ENCODE measurements at regions not wholly inside any gene's neighbourhood (a gene's known extent, or its start where the extent isn't known, plus 50 kb on each side); places are given as distances from the start of the nearest gene placed in this dataset.
"Not testable (repeated sequence)": the region's sequence is repeated elsewhere in the genome, so short reads cannot be mapped to it uniquely, and the experiment has no call there.

DNA sequence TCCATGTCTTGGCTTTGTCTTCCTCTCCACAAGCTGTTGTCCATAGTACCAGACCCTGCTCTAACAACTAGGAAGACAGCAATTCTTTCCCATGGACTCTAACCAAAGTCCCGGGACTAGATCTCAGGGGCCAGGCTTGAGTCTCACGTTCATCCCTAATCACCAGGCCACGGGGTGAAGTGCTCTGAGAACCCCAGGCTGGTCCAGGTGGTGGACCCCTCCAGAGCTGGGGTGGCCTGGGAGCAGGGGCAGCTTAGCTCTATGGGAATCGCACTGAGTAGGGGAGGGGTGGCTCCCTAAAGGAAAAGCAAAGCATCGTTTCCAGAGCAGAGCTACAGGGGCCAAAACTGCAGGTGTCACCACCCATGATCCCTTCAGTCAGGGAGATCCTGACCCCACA lies 150.9 kb downstream of the TPRA1 start:
- DNase-seq (ENCODE audit: low spot score) = no peak

- no peak for DNase-seq (ENCODE audit: low spot score)
These were observed 151.1 kb upstream of the PRR20G start for GRCh38 chr3:127438951-127439350.

- DNase-seq (ENCODE audit: low spot score) = no peak
These were observed 150.5 kb upstream of the PRR20G start for GRCh38 chr3:127438371-127438770.

GRCh38 chr3:127435299-127435698 lies 147.5 kb upstream of the PRR20G start:
- DNase-seq (ENCODE audit: low spot score) = not testable (repeated sequence)

GRCh38 chr3:127431066-127431465 lies 143.2 kb upstream of the PRR20G start:
- no peak for DNase-seq (ENCODE audit: low spot score)

- no peak for DNase-seq (ENCODE audit: low spot score)
These were observed 140.6 kb upstream of the PRR20G start for GRCh38 chr3:127428344-127428997.

DNA sequence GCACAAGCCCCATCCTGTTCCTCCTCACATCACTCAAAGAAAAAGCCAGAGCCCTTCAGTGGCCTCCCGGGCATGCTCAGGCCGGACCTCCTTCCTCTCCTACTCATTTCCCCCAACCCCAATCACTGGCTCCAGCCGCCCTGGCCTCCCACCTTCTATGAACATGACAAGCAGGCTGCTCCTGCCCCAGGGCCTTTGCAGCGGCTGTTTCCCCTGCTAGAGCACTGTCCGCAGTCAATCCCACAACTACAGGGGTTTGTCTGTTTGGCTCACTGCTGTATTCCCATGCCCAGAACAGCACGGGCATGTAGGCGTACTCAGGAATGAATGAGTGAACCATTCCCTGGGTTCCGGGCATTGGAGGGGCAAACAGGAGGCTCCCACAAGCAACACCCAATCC lies 139.8 kb upstream of the PRR20G start:
- no peak for DNase-seq (ENCODE audit: low spot score)

DNA sequence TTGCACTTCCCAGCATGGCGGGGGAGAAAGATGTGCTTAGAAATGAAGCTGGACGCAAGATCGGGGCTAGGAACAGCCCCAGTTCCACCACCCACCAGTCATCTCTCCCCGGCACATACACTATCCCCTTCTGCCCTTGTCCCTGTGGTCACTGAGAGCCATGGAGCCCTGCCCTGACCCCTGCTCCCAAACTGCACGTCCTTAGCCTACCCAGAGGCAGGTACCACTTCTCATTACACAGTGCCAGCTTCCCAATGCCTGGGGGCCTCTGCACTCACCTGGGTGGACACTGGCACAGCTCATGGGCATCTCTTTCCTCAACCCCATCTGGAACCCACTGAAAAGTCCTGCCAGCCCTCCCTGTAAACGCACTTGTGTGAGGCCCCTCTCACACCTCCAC lies 139.3 kb upstream of the PRR20G start:
- no peak for DNase-seq (ENCODE audit: low spot score)

GRCh38 chr3:127426444-127427153 lies 138.8 kb upstream of the PRR20G start:
- no peak for DNase-seq (ENCODE audit: low spot score)

DNA sequence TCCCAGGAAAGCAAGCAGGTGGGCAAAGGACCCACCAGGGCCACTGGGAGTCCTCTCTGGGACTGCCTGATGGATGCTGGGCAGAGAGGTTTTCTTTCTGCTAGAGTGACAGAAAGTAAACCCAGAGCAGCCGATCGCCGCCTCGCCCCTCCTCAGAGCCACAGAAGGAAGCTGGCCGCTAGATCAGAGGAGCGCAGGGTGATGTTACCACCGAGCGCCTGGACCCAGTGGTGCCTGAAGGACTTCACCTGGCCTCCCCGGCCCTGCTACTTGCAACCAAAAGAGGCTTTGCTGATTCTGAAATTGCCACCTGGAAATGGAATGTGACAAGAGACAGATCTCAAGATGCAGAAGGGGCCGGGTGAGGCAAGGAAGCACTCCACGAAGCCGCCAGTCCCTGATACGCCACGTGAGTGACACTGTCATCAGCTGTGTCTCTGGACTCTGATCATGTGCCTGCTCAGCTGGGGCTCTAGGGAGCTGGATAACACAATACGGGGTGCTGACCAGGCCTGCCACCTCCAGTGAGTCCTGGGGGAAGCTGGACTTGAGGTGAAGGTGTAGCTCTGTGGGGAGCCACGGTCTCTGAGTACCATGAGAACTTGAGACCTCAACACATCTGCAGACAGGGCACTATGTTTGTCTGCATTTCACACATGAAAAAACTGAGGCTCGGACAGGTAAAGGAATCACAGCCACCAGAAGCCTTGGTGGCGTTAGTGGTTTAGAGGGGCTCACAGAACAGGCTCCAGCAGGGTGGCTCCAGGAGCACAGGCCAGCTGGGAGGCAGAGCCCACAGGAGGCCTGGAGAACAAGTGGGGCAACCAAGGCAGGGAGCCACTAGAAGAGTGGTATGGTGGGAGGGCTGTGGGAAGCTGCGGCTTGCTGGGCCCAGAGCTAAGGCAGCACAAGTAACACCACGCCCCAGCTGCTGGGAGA lies 137.9 kb upstream of the PRR20G start:
- no peak for DNase-seq (ENCODE audit: low spot score)

GRCh38 chr3:127424766-127425504 lies 137.1 kb upstream of the PRR20G start:
- no peak for DNase-seq (ENCODE audit: low spot score)

DNA sequence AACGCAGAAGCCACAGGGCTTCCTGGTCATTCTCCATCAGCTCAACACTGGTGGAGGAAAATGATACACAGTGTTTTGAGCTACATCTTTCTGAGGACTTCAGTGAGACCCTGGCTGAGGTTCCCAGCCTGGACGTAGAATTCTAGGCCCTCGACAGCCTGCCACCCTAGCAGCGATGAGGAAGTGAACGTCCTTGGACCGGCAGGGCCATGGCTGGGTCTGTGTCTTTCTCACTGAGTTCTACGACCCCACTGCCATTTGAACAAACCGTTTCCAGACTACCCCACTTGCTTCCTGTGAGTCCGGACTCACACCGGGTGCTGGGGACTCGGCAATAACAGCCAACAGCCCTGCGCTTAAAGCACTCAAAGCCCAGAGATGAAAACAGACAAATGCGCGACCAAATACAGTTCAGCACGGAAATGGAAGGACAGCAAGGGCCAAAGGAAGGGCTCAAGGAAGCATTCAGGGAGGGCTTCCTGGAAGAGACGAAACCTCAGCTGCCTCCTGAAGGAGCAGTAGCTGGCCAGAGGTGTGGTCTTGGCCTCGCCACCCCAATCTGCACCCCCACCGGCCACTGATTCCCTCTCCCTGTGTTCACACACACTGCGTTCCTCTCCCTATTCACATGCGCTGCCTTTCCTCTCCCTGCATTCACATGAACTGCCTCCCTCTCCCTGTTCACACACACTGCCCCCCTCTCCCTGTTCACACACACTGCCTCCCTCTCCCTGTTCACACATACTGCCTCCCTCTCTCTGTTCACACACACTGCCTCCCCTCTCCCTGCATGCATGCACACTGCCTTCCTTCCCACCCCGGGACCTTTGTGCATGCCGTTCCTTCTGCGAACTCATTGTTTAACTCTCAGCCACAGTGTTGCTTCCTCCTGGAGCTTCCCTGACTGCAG lies 136.3 kb upstream of the PRR20G start:
- DNase-seq (ENCODE audit: low spot score) = no peak

DNA sequence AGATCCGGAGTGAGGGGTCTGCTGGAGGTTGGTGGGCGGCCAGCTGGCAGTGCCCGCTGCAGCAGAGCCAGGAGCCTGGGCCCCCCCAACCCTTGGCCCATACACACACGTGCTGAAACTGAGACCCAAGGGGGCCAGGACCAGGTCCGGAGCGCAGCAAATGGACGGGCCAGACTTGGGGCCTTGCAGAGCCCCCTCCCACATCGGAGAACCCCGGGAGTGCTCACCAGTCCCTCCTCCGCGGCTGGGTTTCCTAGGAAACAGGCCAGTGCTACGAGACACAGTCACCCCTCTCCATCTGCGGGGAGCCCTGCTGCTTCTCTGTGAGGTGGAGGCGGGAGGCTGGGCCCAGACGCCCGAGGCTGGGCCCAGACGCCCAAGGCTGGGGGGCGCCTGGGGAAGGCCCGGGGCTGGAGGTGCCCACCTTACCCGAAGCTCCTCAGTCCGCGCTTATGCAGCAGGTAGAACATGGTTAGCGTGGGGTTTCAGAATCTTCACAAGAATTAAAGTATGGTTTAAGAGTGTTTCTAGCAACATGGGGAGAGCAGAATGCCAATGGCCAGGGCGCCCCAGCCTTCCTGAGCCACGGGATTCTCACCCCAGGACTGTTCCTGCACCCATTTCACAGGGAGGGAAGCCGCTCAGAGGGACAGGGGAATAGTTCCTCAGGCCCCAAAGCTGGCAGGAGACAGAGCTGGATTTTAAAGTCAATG lies 135.0 kb upstream of the PRR20G start:
- no peak for DNase-seq (ENCODE audit: low spot score)

- no peak for DNase-seq (ENCODE audit: low spot score)
These were observed 134.3 kb upstream of the PRR20G start for GRCh38 chr3:127421943-127422662.

- no peak for DNase-seq (ENCODE audit: low spot score)
These were observed 133.0 kb upstream of the PRR20G start for GRCh38 chr3:127420829-127421228.

DNA sequence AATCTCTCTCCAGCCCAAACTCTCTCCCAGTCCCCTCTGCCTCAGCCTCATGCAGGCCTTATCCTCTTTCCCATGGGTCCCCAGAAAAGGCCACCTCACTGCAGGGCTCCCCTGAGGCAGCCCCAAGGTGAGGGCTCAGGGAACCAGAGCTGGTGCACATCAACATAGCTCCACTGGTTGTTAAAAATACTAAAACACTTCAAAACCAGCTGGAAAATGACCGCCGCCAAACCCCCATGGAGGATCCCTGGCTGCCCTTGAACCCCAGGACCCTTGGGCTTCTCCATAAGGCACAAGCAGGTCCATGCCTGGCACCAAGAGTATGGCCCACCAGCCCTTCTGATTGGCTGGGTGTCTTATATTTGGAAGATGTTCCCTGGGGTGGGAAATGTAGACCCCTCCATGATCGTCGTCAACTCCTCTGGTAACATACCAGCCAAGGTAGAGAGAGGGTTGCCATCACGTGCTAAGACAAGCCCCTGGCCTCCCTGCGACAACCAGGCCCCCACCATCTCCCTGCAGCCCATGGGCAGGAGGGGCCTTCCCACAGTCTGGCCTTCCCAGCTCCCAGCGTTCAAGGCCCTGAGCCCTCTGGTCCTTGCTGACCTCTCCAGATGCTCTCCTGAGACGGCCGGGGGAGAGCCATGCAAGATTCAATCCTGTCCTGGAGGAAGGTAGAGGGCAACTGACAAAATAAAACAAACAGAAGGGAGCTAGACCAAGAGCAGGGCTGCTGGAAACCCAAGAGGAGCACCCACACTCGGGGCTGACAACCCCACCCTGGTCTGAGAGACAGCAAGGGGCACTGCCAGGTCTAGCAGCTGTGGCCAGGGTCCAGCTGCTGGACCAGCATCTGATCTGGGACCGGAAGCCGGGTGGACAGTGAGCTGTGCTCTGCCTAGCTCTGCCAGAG lies 132.1 kb upstream of the PRR20G start:
- no peak for DNase-seq (ENCODE audit: low spot score)

DNA sequence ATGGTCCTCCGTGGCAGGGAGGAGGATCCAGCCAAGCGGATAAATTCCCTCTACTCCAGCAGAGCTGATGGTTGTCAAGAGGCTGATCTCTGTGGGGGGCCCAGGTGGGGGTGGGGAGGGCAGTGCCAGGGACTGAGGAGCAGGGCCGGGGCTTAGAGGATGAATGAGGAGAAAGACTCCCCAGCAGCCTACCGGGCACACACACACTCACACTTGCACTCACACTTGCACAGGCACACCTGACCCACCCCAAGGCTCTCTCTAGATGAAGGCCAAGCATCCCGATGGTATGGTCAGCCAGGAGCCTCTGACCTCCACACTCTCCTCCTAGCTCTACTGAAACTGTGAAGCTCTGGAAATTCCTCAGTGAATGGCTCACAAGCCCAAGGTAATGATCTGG lies 131.3 kb upstream of the PRR20G start:
- no peak for DNase-seq (ENCODE audit: low spot score)

- DNase-seq (ENCODE audit: low spot score) = no peak
These were observed 130.8 kb upstream of the PRR20G start for GRCh38 chr3:127418560-127419147.
